GM23338 (cell line): ENCODE measurements at regions not wholly inside any gene's neighbourhood (a gene's known extent, or its start where the extent isn't known, plus 50 kb on each side); places are given as distances from the start of the nearest gene placed in this dataset.

ENCODE experiments used
- ATAC-seq: fragments of 200-7000 bp; cut with Tn5 transposase; 3 replicates; pipeline ENCODE4 v1.9.1; 2020
- DNase-seq: peaks from one replicate; pipeline ENCODE4 v3.0.0-alpha.2; 2015; ENCODE audit warnings: low spot score
- H2AFZ ChIP-seq: fragments of 200-600 bp; sonication (generic); 2 replicates; pipeline ENCODE4 v1.8.0; 2016; ENCODE audit warnings: antibody characterized with exemption, mild to moderate bottlenecking, moderate library complexity
- H3F3A ChIP-seq: fragments of 200-600 bp; sonication (generic); replicated peaks from 2 replicates; pipeline ENCODE4 v1.8.0; 2017; ENCODE audit warnings: antibody characterized with exemption, mixed run types, low read depth
- H3K27ac ChIP-seq: fragments of 200-600 bp; sonication (generic); 2 replicates; pipeline ENCODE4 v1.6.1; 2016; ENCODE audit warnings: low read depth
- H3K27me3 ChIP-seq: fragments of 200-600 bp; sonication (generic); 2 replicates; pipeline ENCODE4 v1.8.0; 2016; ENCODE audit warnings: mild to moderate bottlenecking, mixed run types, moderate library complexity; ENCODE audit not compliant: insufficient read depth
- H3K36me3 ChIP-seq: fragments of 200-600 bp; sonication (generic); 2 replicates; pipeline ENCODE4 v1.8.0; 2016; ENCODE audit warnings: mild to moderate bottlenecking; ENCODE audit not compliant: insufficient read depth
- H3K4me1 ChIP-seq: fragments of 200-600 bp; sonication (generic); 2 replicates; pipeline ENCODE4 v1.8.0; 2016; ENCODE audit warnings: mild to moderate bottlenecking, moderate library complexity; ENCODE audit not compliant: insufficient read depth
- H3K4me2 ChIP-seq: fragments of 200-600 bp; sonication (generic); 2 replicates; pipeline ENCODE4 v1.7.1; 2017; ENCODE audit warnings: mixed run types
- H3K4me3 ChIP-seq: fragments of 200-600 bp; sonication (generic); 2 replicates; pipeline ENCODE4 v1.6.1; 2016; ENCODE audit warnings: mixed run types
- H3K79me2 ChIP-seq: fragments of 200-600 bp; sonication (generic); replicated peaks from 2 replicates; pipeline ENCODE4 v1.8.0; 2017; ENCODE audit warnings: mild to moderate bottlenecking; ENCODE audit not compliant: insufficient read depth
- H3K9me2 ChIP-seq: fragments of 200-600 bp; sonication (generic); 2 replicates; pipeline ENCODE4 v1.8.0; 2017; ENCODE audit not compliant: insufficient read depth
- H4K20me1 ChIP-seq: fragments of 200-600 bp; sonication (generic); replicated peaks from 2 replicates; pipeline ENCODE4 v1.8.0; 2017; ENCODE audit warnings: mild to moderate bottlenecking; ENCODE audit not compliant: insufficient read depth
- H3K27ac Mint-ChIP-seq: 2 replicates; pipeline ENCODE4 v1.8.0; 2020; ENCODE audit warnings: inconsistent platforms, mild to moderate bottlenecking, moderate library complexity, mixed read lengths
- H3K27me3 Mint-ChIP-seq: 3 replicates; pipeline ENCODE4 v1.8.0; 2022; ENCODE audit warnings: low read depth, mild to moderate bottlenecking, moderate library complexity, mixed read lengths, inconsistent platforms; ENCODE audit not compliant: insufficient read depth, poor library complexity
- H3K36me3 Mint-ChIP-seq: 3 replicates; pipeline ENCODE4 v1.8.0; 2021; ENCODE audit warnings: low read depth, mild to moderate bottlenecking, inconsistent platforms, moderate library complexity, mixed read lengths
- H3K4me1 Mint-ChIP-seq: 3 replicates; pipeline ENCODE4 v1.8.0; 2020; ENCODE audit warnings: mild to moderate bottlenecking, inconsistent platforms, mixed read lengths
- H3K4me3 Mint-ChIP-seq: 3 replicates; pipeline ENCODE4 v1.8.0; 2021; ENCODE audit warnings: moderate library complexity, mild to moderate bottlenecking, inconsistent platforms, mixed read lengths
- H3K9me3 Mint-ChIP-seq: 3 replicates; pipeline ENCODE4 v1.8.0; 2020; ENCODE audit warnings: moderate library complexity, mild to moderate bottlenecking, inconsistent platforms, mixed read lengths
- CREB1 ChIP-seq: fragments of 250-450 bp; sonication (Bioruptor Pico); IDR thresholded peaks from 2 replicates; pipeline ENCODE4 v1.5.0; 2020; ENCODE audit warnings: low read depth, mild to moderate bottlenecking, moderate library complexity
- EZH2 ChIP-seq: fragments of 200-600 bp; sonication (generic); IDR thresholded peaks from one replicate; pipeline ENCODE4 v1.8.0; 2017; ENCODE audit warnings: antibody characterized with exemption, mild to moderate bottlenecking, low read depth; ENCODE audit not compliant: unreplicated experiment
- EZH2phosphoT487 ChIP-seq: fragments of 200-600 bp; sonication (generic); IDR thresholded peaks from one replicate; pipeline ENCODE4 v1.8.1; 2018; ENCODE audit warnings: antibody characterized with exemption; ENCODE audit not compliant: unreplicated experiment
- JUNB ChIP-seq: IDR thresholded peaks from one replicate; pipeline ENCODE4 v1.6.1; 2016; ENCODE audit warnings: antibody characterized with exemption; ENCODE audit not compliant: unreplicated experiment
- NANOG ChIP-seq: IDR thresholded peaks from 2 replicates; pipeline ENCODE4 v1.6.1; 2016; ENCODE audit warnings: antibody characterized with exemption, borderline replicate concordance
- POLR2AphosphoS5 ChIP-seq: IDR thresholded peaks from 2 replicates; pipeline ENCODE4 v1.6.1; 2016; ENCODE audit warnings: antibody characterized with exemption, low read depth
- REST ChIP-seq: IDR thresholded peaks from one replicate; pipeline ENCODE4 v1.6.1; 2018; ENCODE audit warnings: antibody characterized with exemption; ENCODE audit not compliant: unreplicated experiment
- STAT1 ChIP-seq: IDR thresholded peaks from one replicate; pipeline ENCODE4 v1.6.1; 2016; ENCODE audit warnings: antibody characterized with exemption; ENCODE audit not compliant: unreplicated experiment
- ZNF114 ChIP-seq: fragments of 250-450 bp; sonication (Bioruptor Pico); IDR thresholded peaks from 2 replicates; pipeline ENCODE4 v1.5.0; 2020; ENCODE audit warnings: mild to moderate bottlenecking, moderate library complexity
- ZNF331 ChIP-seq: fragments of 250-450 bp; sonication (Bioruptor Pico); IDR thresholded peaks from 2 replicates; pipeline ENCODE4 v1.5.0; 2020; ENCODE audit warnings: low read depth, mild to moderate bottlenecking, moderate library complexity
- ZNF462 ChIP-seq: fragments of 250-450 bp; sonication (Bioruptor Pico); IDR thresholded peaks from 2 replicates; pipeline ENCODE4 v1.5.0; 2020; ENCODE audit warnings: mild to moderate bottlenecking, moderate library complexity
- TF ChIP-seq, protein P1 (sequence below): IDR thresholded peaks from 2 replicates; pipeline ENCODE4 v1.6.1; 2016; ENCODE audit warnings: antibody characterized with exemption
- TF ChIP-seq, protein P2 (sequence below), 2 experiments: fragments of 200-600 bp in 1 of 2; sonication (generic) in 1 of 2; conservative IDR thresholded peaks; 2 replicates each; pipeline versions ENCODE4 v1.5.1 to v1.6.1; 2016 to 2017; ENCODE audit warnings: antibody characterized with exemption in 2 of 2, low read depth in 2 of 2, mild to moderate bottlenecking in 2 of 2, moderate library complexity in 1 of 2

- Histone ChIP-seq H3K27me3 (no peaks in the 10 kb centered on the region), H3K4me3 (no peak overlapping the region), H3F3A (no peaks in the 10 kb centered on the region), H3K4me2 (no peak overlapping the region), H4K20me1 (no peaks in the 10 kb centered on the region), H3K36me3 (no peaks in the 10 kb centered on the region), H2AFZ (no peak overlapping the region), H3K9me2 (0 out of 2 replicates have a peak, but pooled peaks cover 3% of the 10 kb centered on the region), H3K79me2 (no peaks in the 10 kb centered on the region), H3K27ac (no peak overlapping the region), H3K4me1 (no peaks in the 10 kb centered on the region)
- H3K36me3 Mint-ChIP-seq = no peaks in the 10 kb centered on the region
- ATAC-seq (no peak), DNase-seq (no peak)
- H3K9me3 Mint-ChIP-seq = no peaks in the 10 kb centered on the region
- no peaks in the 10 kb centered on the region for H3K27me3 Mint-ChIP-seq
- no peak overlapping the region for H3K27ac Mint-ChIP-seq
- H3K4me1 Mint-ChIP-seq = no peaks in the 10 kb centered on the region
- TF ChIP-seq, protein P1, sequence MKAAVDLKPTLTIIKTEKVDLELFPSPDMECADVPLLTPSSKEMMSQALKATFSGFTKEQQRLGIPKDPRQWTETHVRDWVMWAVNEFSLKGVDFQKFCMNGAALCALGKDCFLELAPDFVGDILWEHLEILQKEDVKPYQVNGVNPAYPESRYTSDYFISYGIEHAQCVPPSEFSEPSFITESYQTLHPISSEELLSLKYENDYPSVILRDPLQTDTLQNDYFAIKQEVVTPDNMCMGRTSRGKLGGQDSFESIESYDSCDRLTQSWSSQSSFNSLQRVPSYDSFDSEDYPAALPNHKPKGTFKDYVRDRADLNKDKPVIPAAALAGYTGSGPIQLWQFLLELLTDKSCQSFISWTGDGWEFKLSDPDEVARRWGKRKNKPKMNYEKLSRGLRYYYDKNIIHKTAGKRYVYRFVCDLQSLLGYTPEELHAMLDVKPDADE = no peak
- TF ChIP-seq POLR2AphosphoS5 (no peak), CREB1 (CRISPR knock-in tag) (no peak), ZNF462 (no peak), EZH2phosphoT487 (no peak), JUNB (no peak), ZNF114 (CRISPR knock-in tag) (no peak), NANOG (no peak), ZNF331 (CRISPR knock-in tag) (no peak), REST (no peak), STAT1 (no peak), EZH2 (no peak)
- TF ChIP-seq, protein P2, sequence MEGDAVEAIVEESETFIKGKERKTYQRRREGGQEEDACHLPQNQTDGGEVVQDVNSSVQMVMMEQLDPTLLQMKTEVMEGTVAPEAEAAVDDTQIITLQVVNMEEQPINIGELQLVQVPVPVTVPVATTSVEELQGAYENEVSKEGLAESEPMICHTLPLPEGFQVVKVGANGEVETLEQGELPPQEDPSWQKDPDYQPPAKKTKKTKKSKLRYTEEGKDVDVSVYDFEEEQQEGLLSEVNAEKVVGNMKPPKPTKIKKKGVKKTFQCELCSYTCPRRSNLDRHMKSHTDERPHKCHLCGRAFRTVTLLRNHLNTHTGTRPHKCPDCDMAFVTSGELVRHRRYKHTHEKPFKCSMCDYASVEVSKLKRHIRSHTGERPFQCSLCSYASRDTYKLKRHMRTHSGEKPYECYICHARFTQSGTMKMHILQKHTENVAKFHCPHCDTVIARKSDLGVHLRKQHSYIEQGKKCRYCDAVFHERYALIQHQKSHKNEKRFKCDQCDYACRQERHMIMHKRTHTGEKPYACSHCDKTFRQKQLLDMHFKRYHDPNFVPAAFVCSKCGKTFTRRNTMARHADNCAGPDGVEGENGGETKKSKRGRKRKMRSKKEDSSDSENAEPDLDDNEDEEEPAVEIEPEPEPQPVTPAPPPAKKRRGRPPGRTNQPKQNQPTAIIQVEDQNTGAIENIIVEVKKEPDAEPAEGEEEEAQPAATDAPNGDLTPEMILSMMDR (conservative IDR thresholded peaks at IDR 0.05; ENCODE audit: low read depth in 2 of 2) = no peak
- no peak overlapping the region for H3K4me3 Mint-ChIP-seq
These were observed 1071.8 kb downstream of the FAT4 start for GRCh38 chr4:126386512-126386911.
